IMR-90 (cell line): ENCODE measurements at regions not wholly inside any gene's neighbourhood (a gene's known extent, or its start where the extent isn't known, plus 50 kb on each side); places are given as distances from the start of the nearest gene placed in this dataset.

ENCODE experiments used
- ATAC-seq: fragments of 200-7000 bp; cut with Tn5 transposase; 2 replicates; pipeline ENCODE4 v1.9.1; 2020; ENCODE audit warnings: low read depth, mild to moderate bottlenecking, moderate library complexity
- BruUV-seq: library from RNA; stranded (reverse); fragments of 400-500 nt; replicated peaks from 2 replicates; lab custom pipeline; 2021; lab: Mats Ljungman, UMichigan
- CTCF ChIA-PET: fragments of 300-600 bp; formaldehyde crosslinking; extraction: SDS; loops from one replicate; lab custom pipeline; 2021; ENCODE audit warnings: antibody characterized with exemption; lab: Yijun Ruan, JAX
- POLR2A ChIA-PET: fragments of 300-600 bp; sonication (Branson Sonifier 250); formaldehyde crosslinking; loops from one replicate; lab custom pipeline; 2022; ENCODE audit warnings: antibody characterized with exemption; ENCODE audit not compliant: unreplicated experiment; lab: Charles Lee
- DNase-seq: peaks from one replicate; pipeline ENCODE4 v3.0.0; 2013
- H2AFZ ChIP-seq: replicated peaks from 2 replicates; pipeline ENCODE3; 2013; ENCODE audit warnings: low read length, mild to moderate bottlenecking; ENCODE audit not compliant: poor library complexity
- H2AK5ac ChIP-seq: 2 replicates; pipeline ENCODE4 v1.6.1; 2013; ENCODE audit warnings: low read depth, low read length, inconsistent platforms
- H2AK9ac ChIP-seq: replicated peaks from 2 replicates; pipeline ENCODE3; 2013; ENCODE audit warnings: mild to moderate bottlenecking, low read depth, low read length, moderate library complexity; ENCODE audit not compliant: poor library complexity
- H2BK120ac ChIP-seq: 2 replicates; pipeline ENCODE4 v1.6.1; 2013; ENCODE audit warnings: low read depth, low read length, inconsistent platforms
- H2BK15ac ChIP-seq: 3 replicates; pipeline ENCODE4 v1.6.1; 2013; ENCODE audit warnings: low read depth, low read length, inconsistent platforms
- H2BK20ac ChIP-seq: 2 replicates; pipeline ENCODE4 v1.6.1; 2013; ENCODE audit warnings: low read depth, mild to moderate bottlenecking, inconsistent platforms, low read length, moderate library complexity
- H2BK5ac ChIP-seq: 2 replicates; pipeline ENCODE4 v1.6.1; 2013; ENCODE audit warnings: mild to moderate bottlenecking, low read depth, low read length, inconsistent platforms; ENCODE audit not compliant: poor library complexity, severe bottlenecking
- H3K14ac ChIP-seq: replicated peaks from 2 replicates; pipeline ENCODE4 v1.6.1; 2013; ENCODE audit warnings: low read depth, low read length, inconsistent platforms
- H3K18ac ChIP-seq: 2 replicates; pipeline ENCODE4 v1.6.1; 2013; ENCODE audit warnings: low read depth, low read length, control low read depth
- H3K23ac ChIP-seq: 2 replicates; pipeline ENCODE4 v1.6.1; 2013; ENCODE audit warnings: low read depth, low read length, inconsistent platforms
- H3K27ac ChIP-seq: 2 replicates; pipeline ENCODE4 v1.5.1; 2013; ENCODE audit warnings: mild to moderate bottlenecking, control low read depth, low read length; ENCODE audit not compliant: insufficient read depth
- H3K27me3 ChIP-seq: 2 replicates; pipeline ENCODE4 v1.6.1; 2013; ENCODE audit warnings: low read length; ENCODE audit not compliant: control insufficient read depth, insufficient read depth
- H3K36me3 ChIP-seq: 2 replicates; pipeline ENCODE4 v1.6.1; 2013; ENCODE audit warnings: low read length, mixed read lengths; ENCODE audit not compliant: control insufficient read depth, insufficient read depth
- H3K4ac ChIP-seq: 2 replicates; pipeline ENCODE4 v1.6.1; 2013; ENCODE audit warnings: low read depth, low read length, inconsistent platforms
- H3K4me1 ChIP-seq: 2 replicates; pipeline ENCODE4 v1.6.1; 2013; ENCODE audit warnings: low read length, mixed read lengths; ENCODE audit not compliant: control insufficient read depth, insufficient read depth
- H3K4me2 ChIP-seq: 2 replicates; pipeline ENCODE4 v1.6.1; 2013; ENCODE audit warnings: low read depth, mild to moderate bottlenecking, control low read depth, low read length, moderate library complexity
- H3K4me3 ChIP-seq: 2 replicates; pipeline ENCODE4 v1.5.1; 2013; ENCODE audit warnings: low read depth, mild to moderate bottlenecking, control low read depth, low read length, moderate library complexity; ENCODE audit not compliant: insufficient read depth
- H3K56ac ChIP-seq: 2 replicates; pipeline ENCODE4 v1.6.1; 2013; ENCODE audit warnings: low read length, inconsistent platforms; ENCODE audit not compliant: insufficient read depth; ENCODE audit errors: extremely low read depth
- H3K79me1 ChIP-seq, 2 experiments: 2 replicates each; pipeline ENCODE4 v1.6.1; 2013; ENCODE audit warnings: low read length in 2 of 2, inconsistent platforms in 1 of 2, low read depth in 1 of 2
- H3K9ac ChIP-seq: 2 replicates; pipeline ENCODE4 v1.6.1; 2013; ENCODE audit warnings: low read depth, low read length, control low read depth
- H3K9me1 ChIP-seq: 2 replicates; pipeline ENCODE4 v1.6.1; 2013; ENCODE audit warnings: low read length, inconsistent platforms; ENCODE audit not compliant: insufficient read depth
- H3K9me3 ChIP-seq: 2 replicates; pipeline ENCODE4 v1.6.1; 2013; ENCODE audit warnings: low read length; ENCODE audit not compliant: control insufficient read depth, insufficient read depth
- H4K20me1 ChIP-seq: 2 replicates; pipeline ENCODE4 v1.6.1; 2013; ENCODE audit warnings: low read length, inconsistent platforms; ENCODE audit not compliant: insufficient read depth
- H4K5ac ChIP-seq: 2 replicates; pipeline ENCODE4 v1.6.1; 2013; ENCODE audit warnings: mild to moderate bottlenecking, low read depth, low read length, control low read depth
- H4K8ac ChIP-seq, 2 experiments: 2 replicates each; pipeline ENCODE4 v1.6.1; 2013; ENCODE audit warnings: low read depth in 2 of 2, low read length in 2 of 2, control low read depth in 1 of 2, inconsistent platforms in 1 of 2
- H4K91ac ChIP-seq: 2 replicates; pipeline ENCODE4 v1.6.1; 2013; ENCODE audit warnings: low read depth, low read length, inconsistent platforms; ENCODE audit not compliant: insufficient read depth
- CEBPB ChIP-seq: IDR thresholded peaks from 2 replicates; pipeline ENCODE4 v1.6.1; 2012; ENCODE audit warnings: low read depth, low read length, improper control_type of control experiment
- CHD1 ChIP-seq: IDR thresholded peaks from 2 replicates; pipeline ENCODE4 v1.6.1; 2012; ENCODE audit warnings: low read depth, low read length, improper control_type of control experiment
- ELK1 ChIP-seq: fragments of 150-350 bp; IDR thresholded peaks from 2 replicates; pipeline ENCODE4 v1.6.1; 2016; ENCODE audit warnings: low read depth, mild to moderate bottlenecking, low read length, moderate library complexity, borderline replicate concordance
- FOS ChIP-seq: fragments of 150-350 bp; IDR thresholded peaks from 2 replicates; pipeline ENCODE4 v1.6.1; 2016; ENCODE audit warnings: low read depth, low read length
- MAFK ChIP-seq: IDR thresholded peaks from 2 replicates; pipeline ENCODE4 v1.6.1; 2012; ENCODE audit warnings: low read depth, low read length, improper control_type of control experiment
- MAZ ChIP-seq: IDR thresholded peaks from 2 replicates; pipeline ENCODE4 v1.6.1; 2012; ENCODE audit warnings: low read depth, mild to moderate bottlenecking, low read length, improper control_type of control experiment, moderate library complexity, borderline replicate concordance
- NFE2L2 ChIP-seq: fragments of 150-350 bp; IDR thresholded peaks from 2 replicates; pipeline ENCODE4 v1.6.1; 2016; ENCODE audit warnings: low read depth, mild to moderate bottlenecking, low read length
- POLR2A ChIP-seq: IDR thresholded peaks from 2 replicates; pipeline ENCODE4 v1.6.1; 2012; ENCODE audit warnings: mild to moderate bottlenecking, low read depth, low read length
- RCOR1 ChIP-seq: IDR thresholded peaks from 2 replicates; pipeline ENCODE4 v1.6.1; 2012; ENCODE audit warnings: mild to moderate bottlenecking, low read length, improper control_type of control experiment; ENCODE audit not compliant: insufficient replicate concordance
- RFX5 ChIP-seq: IDR thresholded peaks from 2 replicates; pipeline ENCODE4 v1.8.0; 2012; ENCODE audit warnings: low read depth, mild to moderate bottlenecking, low read length, moderate library complexity
- SMC3 ChIP-seq: fragments of 150-350 bp; IDR thresholded peaks from 2 replicates; pipeline ENCODE4 v1.6.1; 2016; ENCODE audit warnings: low read depth, mild to moderate bottlenecking, antibody characterized with exemption, low read length, moderate library complexity
- USF2 ChIP-seq: fragments of 150-350 bp; IDR thresholded peaks from 2 replicates; pipeline ENCODE4 v1.6.1; 2017; ENCODE audit warnings: mild to moderate bottlenecking, antibody characterized with exemption, low read length, low read depth
- WGBS, 2 experiments: methylation state at CpG; one replicate each; pipeline versions ENCODE4 v1.1.5 to v1.1.7; 2013; ENCODE audit warnings: missing lambda C conversion rate in 2 of 2; ENCODE audit not compliant: insufficient read length in 1 of 2; ENCODE audit errors: extremely low coverage in 2 of 2; 5-methylcytosine and 5-hydroxymethylcytosine counted together
- dilution Hi-C: fragments of 300-500 bp; cut with HindIII; formaldehyde crosslinking; loops from one replicate; pipeline ENCODE4 v1.14.3; 2018; ENCODE audit warnings: low sequenced_read_pairs; ENCODE audit not compliant: unreplicated experiment
- in situ Hi-C: fragments of 300-500 bp; cut with MboI; formaldehyde crosslinking; loops from 3 replicates; pipeline ENCODE4 v1.14.3; 2019; ENCODE audit warnings: low sequenced_read_pairs, inconsistent platforms, mixed read lengths
- intact Hi-C: fragments of 100-400 bp; cut with micrococcal nuclease; formaldehyde crosslinking; loops from 2 replicates; pipeline ENCODE4 v1.10.0; 2022
- TF ChIP-seq, protein P1 (sequence below): conservative IDR thresholded peaks from 2 replicates; pipeline ENCODE4 v1.5.1; 2012; ENCODE audit warnings: mild to moderate bottlenecking, low read depth, low read length, improper control_type of control experiment

GRCh38 chr13:31048521-31048920 is 113.2 kb downstream of the HSPH1 start:
- no TSS peak for BruUV-seq
- Histone ChIP-seq H2AK5ac (peak overlapping the region; percentile 46), H2BK20ac (peak overlapping the region; percentile 43; the same call in 1 of the 2 replicates), H3K79me1 (no peaks in the 10 kb centered on the region; a peak in 1 of 4 replicates), H3K18ac (no peak overlapping the region), H3K4me1 (peaks cover 20% of the 10 kb centered on the region), H3K4me3 (no peak overlapping the region), H3K9me3 (no peaks in the 10 kb centered on the region), H3K14ac (0 out of 2 replicates have a peak overlapping the region, but pooled peaks have one; percentile 36), H4K20me1 (no peaks in the 10 kb centered on the region), H2BK120ac (peak overlapping the region; percentile 13; the same call in 1 of the 2 replicates), H3K27ac (no peak overlapping the region), H2BK15ac (no peak overlapping the region), H3K4ac (peak overlapping the region; percentile 24; the same call in 1 of the 2 replicates), H3K23ac (no peak overlapping the region), H2BK5ac (no peak overlapping the region), H4K91ac (no peak overlapping the region), H2AFZ (no peak overlapping the region), H3K9ac (no peak overlapping the region), H3K27me3 (no peaks in the 10 kb centered on the region), H4K8ac (0 out of 4 replicates have a peak overlapping the region, but pooled peaks of 1 of the 2 experiments have one; percentile 1), H3K56ac (no peak overlapping the region), H3K36me3 (no peaks in the 10 kb centered on the region), H2AK9ac (no peak overlapping the region), H3K4me2 (no peak overlapping the region), H3K9me1 (peaks cover 14% of the 10 kb centered on the region; the same call in 1 of the 2 replicates), H4K5ac (no peak overlapping the region)
- ChIA-PET POLR2A (no interaction called here), CTCF (interaction anchor here (1.1 kb wide), 1 partner anchor 8 kb away, joined by 3 read pairs; no protein-coding TSS in a partner anchor)
- ATAC-seq = no peak
- 50% methylated on average over 1 of the region's 3 CpGs; no CpG with 5 or more reads in 1 of the 2 experiments for WGBS, 2 experiments
- TF ChIP-seq MAFK = no peak
- TF ChIP-seq MAZ = no peak
- TF ChIP-seq CEBPB = no peak
- no peak for TF ChIP-seq CHD1
- TF ChIP-seq ELK1 = no peak
- TF ChIP-seq RCOR1 = no peak
- TF ChIP-seq, protein P1, sequence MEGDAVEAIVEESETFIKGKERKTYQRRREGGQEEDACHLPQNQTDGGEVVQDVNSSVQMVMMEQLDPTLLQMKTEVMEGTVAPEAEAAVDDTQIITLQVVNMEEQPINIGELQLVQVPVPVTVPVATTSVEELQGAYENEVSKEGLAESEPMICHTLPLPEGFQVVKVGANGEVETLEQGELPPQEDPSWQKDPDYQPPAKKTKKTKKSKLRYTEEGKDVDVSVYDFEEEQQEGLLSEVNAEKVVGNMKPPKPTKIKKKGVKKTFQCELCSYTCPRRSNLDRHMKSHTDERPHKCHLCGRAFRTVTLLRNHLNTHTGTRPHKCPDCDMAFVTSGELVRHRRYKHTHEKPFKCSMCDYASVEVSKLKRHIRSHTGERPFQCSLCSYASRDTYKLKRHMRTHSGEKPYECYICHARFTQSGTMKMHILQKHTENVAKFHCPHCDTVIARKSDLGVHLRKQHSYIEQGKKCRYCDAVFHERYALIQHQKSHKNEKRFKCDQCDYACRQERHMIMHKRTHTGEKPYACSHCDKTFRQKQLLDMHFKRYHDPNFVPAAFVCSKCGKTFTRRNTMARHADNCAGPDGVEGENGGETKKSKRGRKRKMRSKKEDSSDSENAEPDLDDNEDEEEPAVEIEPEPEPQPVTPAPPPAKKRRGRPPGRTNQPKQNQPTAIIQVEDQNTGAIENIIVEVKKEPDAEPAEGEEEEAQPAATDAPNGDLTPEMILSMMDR = no peak
- TF ChIP-seq FOS = no peak
- no peak for TF ChIP-seq SMC3
- no peak for TF ChIP-seq RFX5
- TF ChIP-seq USF2 = no peak
- no peak for TF ChIP-seq POLR2A
- TF ChIP-seq NFE2L2 = no peak
- in situ Hi-C loops (loop anchor here (10.0 to 25.0 kb wide), 3 partner anchors 411 to 911 kb away; partner anchors contain the start of gene HMGB1), dilution Hi-C loops (no loop called here), intact Hi-C loops (loop anchor here (5.0 kb wide), 1 partner anchor 114 kb away; the partner anchor contains the start of gene HSPH1)
- no peak for DNase-seq
